Bronchial epithelial cell (primary cell): ENCODE measurements at regions not wholly inside any gene's neighbourhood (a gene's known extent, or its start where the extent isn't known, plus 50 kb on each side); places are given as distances from the start of the nearest gene placed in this dataset.
"Not testable (repeated sequence)": the region's sequence is repeated elsewhere in the genome, so short reads cannot be mapped to it uniquely, and the experiment has no call there.

ENCODE experiments used
- DNase-seq: peaks from one replicate; pipeline ENCODE4 v3.0.0-alpha.2; 2010; ENCODE audit warnings: low read depth
- FAIRE-seq: peaks from 2 replicates; lab custom pipeline; 2011; peaks lifted over from hg19 to GRCh38; lab: Jason Lieb, UNC
- H3K27me3 ChIP-seq: 2 replicates; pipeline ENCODE4 v1.5.1; 2011; ENCODE audit warnings: low read length; ENCODE audit not compliant: control insufficient read depth, insufficient read depth
- H3K36me3 ChIP-seq: 2 replicates; pipeline ENCODE4 v1.5.1; 2011; ENCODE audit warnings: low read length; ENCODE audit not compliant: control insufficient read depth, insufficient read depth
- H3K4me3 ChIP-seq: 2 replicates; pipeline ENCODE4 v1.5.1; 2011; ENCODE audit warnings: mild to moderate bottlenecking, low read depth, low read length, control low read depth
- TF ChIP-seq, protein P1 (sequence below): IDR thresholded peaks from 2 replicates; pipeline ENCODE4 v1.5.1; 2011; ENCODE audit warnings: mild to moderate bottlenecking, moderate library complexity, low read length, control low read depth, inconsistent platforms; ENCODE audit not compliant: insufficient read depth, severe bottlenecking

DNA sequence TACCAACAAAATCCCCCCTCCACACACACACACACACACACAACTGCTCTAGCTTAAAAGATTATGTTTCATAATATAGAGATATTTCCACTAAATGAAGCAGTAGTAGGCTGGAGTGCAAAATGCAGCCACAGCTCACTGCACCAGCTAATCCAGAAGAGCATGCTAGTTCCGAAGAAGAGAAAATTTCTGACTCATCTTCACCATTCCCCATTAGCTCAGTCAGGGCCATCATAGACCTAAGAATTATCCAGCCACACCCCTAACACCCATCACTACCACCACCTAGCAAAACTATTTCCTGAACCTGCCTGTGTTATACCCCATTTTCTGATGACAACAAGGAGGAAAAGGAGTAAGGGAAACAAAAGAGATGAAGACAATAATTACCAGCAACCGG, 67.1 kb upstream of the UBE2E2 start:
- no peak for FAIRE-seq
- H3K36me3 ChIP-seq: no peaks in the 10 kb centered on the region

DNA sequence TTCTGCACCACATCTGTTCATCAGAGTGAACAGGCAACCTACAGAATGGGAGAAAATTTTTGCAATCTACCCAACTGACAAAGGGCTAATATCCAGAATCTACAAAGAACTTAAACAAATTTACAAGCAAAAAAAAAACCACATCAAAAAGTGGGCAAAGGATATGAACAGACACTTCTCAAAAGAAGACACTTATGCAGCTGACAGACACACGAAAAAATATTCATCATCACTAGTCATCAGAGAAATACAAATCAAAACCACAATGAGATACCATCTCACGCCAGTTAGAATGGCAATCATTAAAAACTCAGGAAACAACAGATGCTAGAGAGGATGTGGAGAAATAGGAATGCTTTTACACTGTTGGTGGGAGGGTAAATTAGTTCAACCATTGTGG, 59.1 kb upstream of the UBE2E2 start:
- not testable (repeated sequence) for H3K36me3 ChIP-seq, H3K27me3 ChIP-seq, DNase-seq, H3K4me3 ChIP-seq, FAIRE-seq

More for the DNA sequence above, 67.1 kb upstream of the UBE2E2 start:
- no peak overlapping the region for H3K4me3 ChIP-seq
- no peaks in the 10 kb centered on the region for H3K27me3 ChIP-seq
- TF ChIP-seq, protein P1, sequence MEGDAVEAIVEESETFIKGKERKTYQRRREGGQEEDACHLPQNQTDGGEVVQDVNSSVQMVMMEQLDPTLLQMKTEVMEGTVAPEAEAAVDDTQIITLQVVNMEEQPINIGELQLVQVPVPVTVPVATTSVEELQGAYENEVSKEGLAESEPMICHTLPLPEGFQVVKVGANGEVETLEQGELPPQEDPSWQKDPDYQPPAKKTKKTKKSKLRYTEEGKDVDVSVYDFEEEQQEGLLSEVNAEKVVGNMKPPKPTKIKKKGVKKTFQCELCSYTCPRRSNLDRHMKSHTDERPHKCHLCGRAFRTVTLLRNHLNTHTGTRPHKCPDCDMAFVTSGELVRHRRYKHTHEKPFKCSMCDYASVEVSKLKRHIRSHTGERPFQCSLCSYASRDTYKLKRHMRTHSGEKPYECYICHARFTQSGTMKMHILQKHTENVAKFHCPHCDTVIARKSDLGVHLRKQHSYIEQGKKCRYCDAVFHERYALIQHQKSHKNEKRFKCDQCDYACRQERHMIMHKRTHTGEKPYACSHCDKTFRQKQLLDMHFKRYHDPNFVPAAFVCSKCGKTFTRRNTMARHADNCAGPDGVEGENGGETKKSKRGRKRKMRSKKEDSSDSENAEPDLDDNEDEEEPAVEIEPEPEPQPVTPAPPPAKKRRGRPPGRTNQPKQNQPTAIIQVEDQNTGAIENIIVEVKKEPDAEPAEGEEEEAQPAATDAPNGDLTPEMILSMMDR: no peak
- no peak for DNase-seq

DNA sequence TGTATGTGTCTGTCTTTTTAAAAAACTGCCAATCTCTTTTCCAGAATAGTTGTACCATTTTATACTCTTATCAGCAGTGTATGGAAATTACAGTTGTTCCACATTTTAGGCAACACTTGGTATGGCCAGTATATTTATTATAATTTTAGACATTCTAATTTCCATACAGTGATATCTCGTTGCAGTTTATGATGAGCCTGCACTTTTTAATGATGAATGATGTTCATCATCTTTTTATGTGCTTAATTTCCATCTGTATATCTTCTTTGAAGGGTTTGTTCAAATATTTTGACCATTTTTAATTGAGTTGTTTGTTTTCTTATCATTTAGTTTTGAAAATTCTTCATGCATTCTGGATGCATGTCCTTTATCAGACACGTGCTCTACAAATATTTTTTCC, 57.0 kb upstream of the UBE2E2 start:
- FAIRE-seq: no peak

DNA sequence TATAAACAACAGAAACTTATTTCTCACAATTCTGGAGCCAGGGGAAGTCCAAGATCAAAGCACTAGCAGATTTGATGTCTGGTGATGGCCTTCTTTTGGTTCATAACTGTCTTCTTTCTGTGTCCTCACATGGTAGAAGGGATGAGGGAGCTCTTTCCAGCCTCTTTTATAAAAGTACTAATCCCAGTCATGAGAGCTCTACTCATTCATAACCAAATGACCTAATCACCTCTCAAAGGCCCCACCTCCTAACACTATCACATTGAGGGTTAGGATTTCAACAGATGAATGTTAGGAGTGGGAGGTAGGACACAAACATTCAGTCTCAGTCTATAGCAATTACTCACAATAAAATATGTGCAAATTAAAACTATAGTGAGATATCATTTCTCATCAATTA, 50.1 kb upstream of the UBE2E2 start:
- Histone ChIP-seq H3K36me3 (no peaks in the 10 kb centered on the region), H3K27me3 (peaks cover 8% of the 10 kb centered on the region), H3K4me3 (no peak overlapping the region)
- FAIRE-seq (no peak), DNase-seq (no peak)
- TF ChIP-seq, protein P1: no peak

More for the DNA sequence above, 57.0 kb upstream of the UBE2E2 start:
- Histone ChIP-seq H3K36me3 (no peaks in the 10 kb centered on the region), H3K27me3 (peaks cover 12% of the 10 kb centered on the region), H3K4me3 (no peak overlapping the region)
- TF ChIP-seq, protein P1: no peak
- no peak for DNase-seq
